KBM-7 (cell line): ENCODE measurements at regions not wholly inside any gene's neighbourhood (a gene's known extent, or its start where the extent isn't known, plus 50 kb on each side); places are given as distances from the start of the nearest gene placed in this dataset.

Experiments used
- DNase-seq: peaks from one replicate; pipeline ENCODE4 v3.0.0-alpha.2; 2015
- in situ Hi-C: fragments of 300-500 bp; cut with MboI; formaldehyde crosslinking; loops from 2 replicates; pipeline ENCODE4 v1.14.3; 2020; ENCODE audit warnings: low sequenced_read_pairs, low pct_unique_long_range_greater_than_20kb, mixed read lengths

DNA sequence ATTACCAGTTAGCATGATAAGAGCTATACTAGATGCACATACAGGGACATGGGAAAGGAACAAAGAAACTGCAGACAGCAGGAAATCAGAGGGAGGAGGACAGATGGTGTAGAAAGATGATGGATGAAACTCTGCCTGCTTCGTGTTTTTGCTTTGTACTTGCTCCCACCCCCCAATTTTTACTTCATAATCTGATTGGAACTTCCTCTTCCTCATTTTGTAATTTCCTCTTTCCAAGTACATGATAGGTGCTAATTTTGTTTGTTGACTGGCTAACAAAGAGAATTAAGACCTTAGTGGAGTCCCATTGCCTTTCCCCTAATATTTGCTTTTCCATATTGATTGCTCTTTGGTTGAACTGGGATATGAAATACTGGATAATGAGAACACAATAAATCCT is 76.0 kb upstream of the PELI1 start:
- DNase-seq = peak; percentile 63
- in situ Hi-C loops = no loop called here

- in situ Hi-C loops = no loop called here
These were observed 76.8 kb upstream of the PELI1 start for GRCh38 chr2:64220894-64221617.

DNA sequence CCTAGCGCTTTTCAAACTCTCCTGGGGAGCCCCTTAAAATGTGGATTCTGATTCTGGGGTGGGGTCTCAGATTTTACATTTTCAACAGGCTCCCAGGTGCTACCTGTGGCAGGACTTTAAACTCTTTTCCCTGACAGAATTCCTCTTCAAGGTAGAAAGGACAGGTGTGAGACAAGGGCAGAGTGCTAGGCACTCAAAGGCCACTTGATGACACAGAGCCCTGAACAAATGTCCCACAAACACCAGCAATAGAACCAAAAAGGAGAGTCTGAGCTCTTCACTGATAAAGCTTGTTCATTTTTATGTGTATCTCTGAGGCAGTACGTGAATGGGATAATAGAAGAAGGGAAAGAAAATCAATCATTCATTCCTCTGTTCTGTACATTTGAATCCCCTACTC is 77.7 kb upstream of the PELI1 start:
- in situ Hi-C loops = no loop called here
- no peak for DNase-seq

More at GRCh38 chr2:64220894-64221617, 76.8 kb upstream of the PELI1 start:
- no peak for DNase-seq

- no peak for DNase-seq
- in situ Hi-C loops = no loop called here
These were observed 78.1 kb upstream of the PELI1 start for GRCh38 chr2:64222351-64222750.

DNA sequence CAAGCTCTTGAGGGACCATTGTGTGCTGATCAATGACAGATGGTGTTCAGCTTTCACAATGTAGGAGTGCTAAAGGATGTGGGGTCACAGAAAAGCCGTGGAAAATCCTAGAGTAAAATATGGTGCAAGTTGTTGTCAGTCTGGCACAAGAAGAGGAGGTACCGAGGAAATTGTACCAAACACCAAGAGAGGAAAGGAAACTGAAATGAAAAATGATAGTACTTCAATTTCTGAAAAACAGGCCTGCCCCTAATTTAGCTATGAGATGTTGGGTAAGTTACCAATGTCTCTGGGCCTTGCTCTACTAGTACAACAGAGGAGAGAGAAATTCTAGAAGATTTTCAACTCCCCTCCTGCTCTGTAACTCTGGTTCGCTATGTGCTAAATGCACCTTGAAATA is 78.8 kb upstream of the PELI1 start:
- in situ Hi-C loops = no loop called here
- DNase-seq = no peak

- in situ Hi-C loops = no loop called here
- DNase-seq = no peak
These were observed 81.3 kb upstream of the PELI1 start for GRCh38 chr2:64225491-64225890.

- DNase-seq = no peak
- in situ Hi-C loops = no loop called here
These were observed 82.4 kb upstream of the PELI1 start for GRCh38 chr2:64226611-64227010.

DNA sequence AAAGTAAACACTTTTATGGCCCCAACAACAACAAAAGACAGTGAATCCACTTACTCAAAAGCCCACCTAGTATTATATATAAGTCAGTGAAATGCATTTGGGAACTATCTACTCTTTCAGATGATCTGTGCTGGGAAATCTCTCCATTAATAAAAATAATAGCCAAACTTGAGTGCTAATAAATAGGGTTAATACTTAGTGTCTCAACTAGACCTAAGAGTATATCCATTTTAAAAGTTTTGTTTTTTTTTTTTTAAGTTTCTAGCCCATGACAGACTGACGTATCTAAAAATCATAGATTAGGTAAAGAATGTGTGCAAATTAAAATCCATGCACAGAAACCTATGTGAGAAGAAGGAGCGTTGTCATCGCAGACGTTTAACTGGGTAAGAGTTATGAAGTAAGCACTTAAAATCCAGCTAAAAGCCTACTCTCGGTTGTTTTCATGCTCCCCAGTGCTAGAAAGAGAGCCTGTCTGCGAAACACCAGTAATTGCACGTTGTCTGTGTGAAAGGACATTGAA is 83.4 kb upstream of the PELI1 start:
- in situ Hi-C loops = no loop called here
- DNase-seq = no peak

DNA sequence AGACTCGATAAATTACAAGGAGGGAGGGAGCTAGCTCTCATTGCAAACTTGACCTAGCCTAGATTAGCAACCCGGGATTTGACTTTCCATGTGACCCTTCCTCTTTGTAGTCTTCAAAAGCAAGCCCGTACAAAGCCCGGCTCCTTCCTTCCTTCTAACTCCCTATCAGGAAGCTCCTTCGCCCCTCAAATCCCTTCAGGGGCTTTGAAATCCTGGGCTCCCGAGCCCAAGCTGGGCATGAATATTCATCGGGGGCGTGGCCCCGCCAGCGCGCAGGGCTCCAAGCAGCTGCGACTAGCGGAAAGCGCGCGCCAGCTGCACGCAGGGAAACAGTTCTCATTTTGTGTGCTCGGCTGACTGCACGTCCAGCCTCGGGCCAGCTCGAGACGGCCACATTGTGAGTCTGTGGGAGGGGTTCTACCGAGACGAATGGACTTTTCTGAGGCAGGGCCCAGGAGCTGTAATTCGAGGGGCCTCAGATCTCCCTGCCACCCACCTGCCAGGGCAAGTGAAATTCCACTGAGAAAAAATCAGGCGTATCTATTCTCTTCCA is 84.0 kb upstream of the PELI1 start:
- in situ Hi-C loops = no loop called here
- peak; percentile 80 for DNase-seq

DNA sequence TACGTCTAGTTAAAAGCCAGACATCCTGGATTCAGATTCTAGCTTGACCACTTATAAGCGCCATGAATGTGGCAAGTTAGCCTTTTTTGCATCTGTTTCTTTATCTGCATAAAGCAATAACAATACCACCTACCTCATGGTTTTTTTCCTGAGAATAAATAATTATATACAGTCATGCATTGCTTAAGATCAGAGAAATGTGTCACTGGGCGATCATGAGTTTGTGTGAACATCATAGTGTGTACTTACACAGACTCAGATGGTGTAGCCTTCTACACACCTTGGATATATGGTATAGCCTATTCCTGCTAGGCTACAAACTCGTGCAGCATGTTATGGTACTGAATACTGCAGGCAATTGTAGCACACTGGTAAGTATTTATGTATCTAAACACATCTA is 84.7 kb upstream of the PELI1 start:
- no peak for DNase-seq
- in situ Hi-C loops = no loop called here

DNA sequence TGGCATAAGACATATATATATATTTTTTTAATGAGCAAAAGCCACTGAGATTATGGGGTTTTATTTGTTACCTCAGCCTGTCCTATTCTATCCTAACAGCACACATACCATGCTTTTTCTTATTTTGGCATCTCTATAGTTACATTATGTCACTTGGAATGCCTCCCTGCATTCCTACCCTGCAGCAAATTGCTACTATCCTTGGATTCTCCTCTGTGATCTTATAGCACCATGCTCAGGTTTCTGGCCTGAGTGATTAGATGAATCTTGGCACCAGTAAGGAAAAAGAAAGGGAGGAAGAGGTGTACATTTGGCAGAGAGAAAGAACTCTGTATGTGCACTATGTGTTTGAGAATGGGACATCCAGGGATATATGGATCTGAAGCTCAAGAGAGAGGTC is 86.3 kb upstream of the PELI1 start:
- in situ Hi-C loops = no loop called here
- no peak for DNase-seq

DNA sequence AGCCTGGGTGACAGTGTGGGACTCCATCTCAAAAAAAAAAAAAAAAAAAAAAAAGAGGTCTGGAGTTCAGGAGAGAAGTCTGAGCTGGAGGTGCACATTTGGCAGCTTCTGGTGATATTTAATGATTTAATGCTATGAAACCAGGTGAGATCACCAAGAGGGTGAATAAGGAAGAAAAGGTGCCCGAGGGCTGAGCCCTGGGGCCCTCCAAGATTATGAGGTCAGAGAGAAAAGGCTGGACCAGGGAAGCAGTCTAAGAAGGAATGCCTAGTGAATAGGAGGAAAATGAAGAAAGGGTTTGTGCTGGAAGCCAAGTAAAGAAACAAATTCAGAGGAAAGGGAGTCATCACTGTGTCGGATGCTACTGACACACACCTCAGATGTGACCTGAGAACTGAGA is 88.0 kb upstream of the PELI1 start:
- in situ Hi-C loops = no loop called here

DNA sequence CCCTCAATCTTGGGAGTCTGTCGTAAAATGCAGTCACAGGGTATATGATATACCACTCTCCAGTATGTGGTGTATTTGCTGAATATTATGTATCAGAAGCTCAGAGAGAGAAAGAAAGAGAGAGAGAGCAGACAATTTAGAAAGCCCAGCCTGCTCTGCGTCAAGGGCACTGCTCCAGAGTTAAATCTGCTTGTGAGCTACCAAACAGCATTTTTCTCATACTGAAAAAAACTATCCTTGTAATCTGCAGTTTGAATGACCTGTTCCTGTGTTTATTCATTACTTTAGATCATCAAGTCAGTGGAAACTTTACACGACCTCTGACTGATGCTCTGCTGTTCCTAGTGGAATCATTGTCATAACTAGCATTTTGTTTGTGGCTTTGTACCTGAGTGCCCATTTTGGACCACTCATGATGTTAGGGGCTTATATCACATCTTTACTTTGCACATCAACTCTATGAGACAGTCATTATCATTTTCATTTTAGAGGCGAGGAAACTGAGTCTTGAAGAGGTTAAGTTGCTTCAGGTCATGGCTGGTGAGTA is 89.2 kb upstream of the PELI1 start:
- DNase-seq = no peak
- in situ Hi-C loops = no loop called here

More for the DNA sequence above, 88.0 kb upstream of the PELI1 start:
- DNase-seq = no peak

DNA sequence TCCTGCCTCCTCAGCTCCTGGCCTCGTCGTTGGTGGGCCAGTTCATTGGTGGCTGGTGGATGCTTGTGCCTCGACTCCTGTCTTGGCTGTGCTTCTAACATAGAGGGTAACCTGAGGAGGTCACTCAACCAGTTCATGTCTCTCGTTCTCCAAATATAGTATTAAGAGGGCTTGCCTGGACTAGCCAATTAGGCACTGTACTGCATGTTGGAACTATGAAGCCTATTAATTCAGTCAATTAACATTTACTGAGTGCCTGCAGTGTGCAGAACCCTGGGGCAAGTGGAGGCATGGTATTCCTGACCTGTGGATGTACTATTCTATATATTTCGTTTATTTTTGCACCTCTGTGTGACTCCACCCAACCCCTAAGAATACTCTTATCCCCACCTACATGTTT is 89.9 kb upstream of the PELI1 start:
- no peak for DNase-seq
- in situ Hi-C loops = no loop called here

DNA sequence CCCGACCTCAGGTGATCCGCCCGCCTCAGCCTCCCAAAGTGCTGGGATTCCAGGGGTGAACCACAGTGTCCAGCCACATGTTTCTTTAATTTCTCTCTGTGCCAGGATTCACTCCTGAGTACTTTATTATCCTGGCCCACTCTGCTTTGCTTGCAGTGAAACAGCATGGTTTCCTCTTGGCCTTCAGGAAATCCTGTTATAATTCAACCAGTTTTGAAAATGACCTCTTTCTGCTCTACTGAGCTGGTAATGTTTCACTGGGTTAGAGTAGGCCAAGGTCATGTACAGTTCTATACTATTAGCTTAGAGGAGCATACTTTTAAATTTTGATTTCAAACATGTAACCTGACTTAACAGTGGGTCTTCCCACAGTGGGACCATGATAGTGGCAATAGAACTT is 90.6 kb upstream of the PELI1 start:
- no peak for DNase-seq
- in situ Hi-C loops = no loop called here

- in situ Hi-C loops = no loop called here
These were observed 93.0 kb upstream of the PELI1 start for GRCh38 chr2:64237266-64237665.

GRCh38 chr2:64238799-64239198 is 94.6 kb upstream of the PELI1 start:
- in situ Hi-C loops = no loop called here
- DNase-seq = no peak

More at GRCh38 chr2:64237266-64237665, 93.0 kb upstream of the PELI1 start:
- DNase-seq = no peak

GRCh38 chr2:64243081-64244036 is 99.1 kb upstream of the PELI1 start:
- DNase-seq = no peak
- in situ Hi-C loops = no loop called here

GRCh38 chr2:64244037-64244416 is 99.8 kb upstream of the PELI1 start:
- DNase-seq = no peak
- in situ Hi-C loops = no loop called here

DNA sequence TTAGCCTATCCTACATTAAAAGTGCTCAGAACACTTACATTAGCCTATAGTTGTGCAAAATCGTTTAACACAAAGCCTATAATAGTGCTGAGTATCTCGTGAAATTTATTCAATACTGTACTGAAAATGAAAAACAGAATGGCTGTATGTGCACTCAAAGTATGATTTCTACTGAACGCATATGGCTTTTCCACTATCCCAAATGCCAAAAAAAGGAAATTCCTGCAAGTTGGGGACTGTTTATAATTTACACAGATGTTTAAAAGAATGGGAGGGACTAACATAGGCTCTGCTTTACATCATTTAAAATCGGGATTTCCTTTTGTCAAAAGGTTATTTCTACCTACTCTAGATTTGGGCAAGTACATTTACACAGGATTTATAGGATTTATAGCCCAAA is 101.4 kb upstream of the PELI1 start:
- in situ Hi-C loops = no loop called here
- no peak for DNase-seq
